ENCODE measurements at regions not wholly inside any gene's neighbourhood (a gene's known extent, or its start where the extent isn't known, plus 50 kb on each side); places are given as distances from the start of the nearest gene placed in this dataset.
"Not testable (repeated sequence)": the region's sequence is repeated elsewhere in the genome, so short reads cannot be mapped to it uniquely, and the experiment has no call there.

DNA sequence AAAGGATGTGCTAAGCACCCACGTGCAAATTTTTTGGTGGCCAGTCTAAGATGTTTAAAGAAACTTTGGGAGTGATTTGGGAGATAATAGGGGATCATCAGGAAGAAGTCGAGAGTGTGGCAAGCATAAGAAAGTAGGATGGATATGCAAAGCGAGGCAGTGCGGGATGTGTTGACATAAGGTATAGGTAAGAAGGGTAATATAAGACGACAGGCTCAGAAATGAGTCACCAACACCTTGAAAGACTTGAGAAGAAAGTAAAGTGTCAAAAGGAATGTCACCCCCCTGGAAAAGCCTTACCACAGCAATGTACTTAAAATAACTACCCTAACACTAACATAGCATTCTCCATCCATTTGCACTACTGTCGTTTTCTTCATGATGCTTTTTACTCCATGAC, 69.8 kb upstream of the BMP2K start:
- Mint-ChIP-seq H3K36me3 (ENCODE audit: low read depth) (peaks cover 2% of the 10 kb centered on the region), H3K9me3 (peaks cover 12% of the 10 kb centered on the region), H3K4me1 (ENCODE audit: low read depth) (no peaks in the 10 kb centered on the region), H3K27me3 (no peaks in the 10 kb centered on the region), H3K27ac (no peak overlapping the region), H3K4me3 (no peak overlapping the region)
- DNase-seq, result no peak

DNA sequence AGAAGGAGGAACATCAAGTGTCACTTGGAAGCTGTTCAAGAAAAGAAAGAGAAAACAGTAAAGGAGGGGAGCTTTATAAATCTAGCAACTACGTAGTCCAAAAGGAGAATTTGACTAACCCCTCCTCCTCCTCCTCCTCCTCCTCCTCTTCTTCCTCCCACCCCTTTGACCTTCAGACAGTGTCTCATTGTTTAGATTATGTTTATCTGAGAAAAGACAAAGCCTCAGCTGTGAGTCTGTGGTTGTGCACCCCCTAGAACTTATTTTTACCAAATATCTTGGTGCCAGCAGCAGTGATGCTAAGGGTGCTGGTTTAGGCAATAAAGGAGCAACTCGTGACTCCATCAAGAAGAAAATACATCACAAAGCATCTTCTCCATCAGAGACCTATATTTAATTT, 68.9 kb upstream of the BMP2K start:
- Mint-ChIP-seq H3K27ac (no peak overlapping the region), H3K27me3 (no peaks in the 10 kb centered on the region), H3K4me3 (no peak overlapping the region), H3K36me3 (ENCODE audit: low read depth) (peaks cover 2% of the 10 kb centered on the region), H3K4me1 (ENCODE audit: low read depth) (no peaks in the 10 kb centered on the region), H3K9me3 (peaks cover 11% of the 10 kb centered on the region)
- DNase-seq, result no peak

DNA sequence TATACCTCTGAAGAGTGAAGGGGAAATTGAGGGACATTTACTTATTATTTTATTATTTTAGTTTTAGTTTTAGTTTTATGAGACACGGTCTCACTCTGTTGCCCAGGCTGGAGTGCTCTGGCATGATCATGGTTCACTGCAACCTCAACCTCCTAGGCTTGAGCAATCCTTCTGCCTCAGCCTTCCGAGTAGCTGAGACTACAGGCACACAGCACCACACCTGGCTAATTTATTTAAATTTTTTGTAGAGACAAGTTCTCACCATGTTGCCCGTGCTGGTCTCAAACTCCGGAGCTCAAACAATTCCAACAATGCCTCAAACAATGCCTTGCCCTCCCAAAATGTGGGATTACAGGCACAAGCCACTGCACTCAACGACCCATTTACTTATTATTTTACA, 68.4 kb upstream of the BMP2K start:
- no peaks in the 10 kb centered on the region for H3K27me3 Mint-ChIP-seq
- peaks cover 6% of the 10 kb centered on the region for H3K9me3 Mint-ChIP-seq
- DNase-seq, result no peak
- H3K4me3 Mint-ChIP-seq, result no peak overlapping the region
- no peaks in the 10 kb centered on the region for H3K36me3 Mint-ChIP-seq (ENCODE audit: low read depth)
- H3K27ac Mint-ChIP-seq, result no peak overlapping the region
- no peaks in the 10 kb centered on the region for H3K4me1 Mint-ChIP-seq (ENCODE audit: low read depth)

DNA sequence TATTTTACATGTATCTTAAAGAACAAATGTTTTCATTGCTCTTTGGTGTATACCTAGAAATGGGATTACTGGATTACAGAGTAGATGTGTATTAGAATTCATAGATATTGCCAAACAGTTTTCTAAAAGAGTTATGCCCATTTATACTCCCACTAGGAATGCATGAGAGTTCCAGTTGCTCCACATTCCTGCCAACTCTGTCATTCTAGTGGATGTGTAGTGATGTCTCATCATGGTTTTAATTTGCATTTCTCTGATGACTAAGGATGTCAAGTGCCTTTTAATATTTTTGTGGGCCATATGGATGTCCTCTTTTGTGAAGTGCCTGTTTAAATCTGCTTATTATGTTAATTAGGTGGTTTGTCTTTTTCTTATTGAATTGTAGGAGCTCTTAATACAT, 65.6 kb upstream of the BMP2K start:
- no peaks in the 10 kb centered on the region for H3K9me3 Mint-ChIP-seq
- no peak overlapping the region for H3K4me3 Mint-ChIP-seq
- H3K27ac Mint-ChIP-seq, result no peak overlapping the region
- H3K36me3 Mint-ChIP-seq (ENCODE audit: low read depth), result no peaks in the 10 kb centered on the region
- no peaks in the 10 kb centered on the region for H3K4me1 Mint-ChIP-seq (ENCODE audit: low read depth)
- no peaks in the 10 kb centered on the region for H3K27me3 Mint-ChIP-seq
- DNase-seq, result no peak

DNA sequence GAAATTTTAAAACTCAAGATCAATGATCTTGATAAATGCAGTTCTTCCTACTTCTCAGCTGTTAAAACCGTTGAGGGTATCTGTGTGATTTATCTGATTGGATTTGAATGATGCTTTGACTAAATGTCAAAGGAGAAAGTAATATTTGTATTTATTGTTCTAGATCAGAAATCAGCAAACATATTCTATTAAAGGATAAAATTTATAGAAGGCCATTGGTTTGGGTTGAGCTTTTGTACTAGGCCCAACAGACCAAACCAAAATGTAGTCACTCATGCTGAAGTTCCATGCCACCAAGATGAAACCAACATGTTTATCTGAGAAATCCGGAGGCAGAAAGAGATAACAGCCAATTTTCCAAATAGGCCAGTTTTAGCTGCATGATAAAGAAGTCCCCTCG, 64.5 kb upstream of the BMP2K start:
- Mint-ChIP-seq H3K4me1 (ENCODE audit: low read depth) (no peaks in the 10 kb centered on the region), H3K4me3 (no peak overlapping the region), H3K9me3 (no peaks in the 10 kb centered on the region), H3K27ac (no peak overlapping the region), H3K36me3 (ENCODE audit: low read depth) (no peaks in the 10 kb centered on the region), H3K27me3 (no peaks in the 10 kb centered on the region)
- DNase-seq, result no peak

DNA sequence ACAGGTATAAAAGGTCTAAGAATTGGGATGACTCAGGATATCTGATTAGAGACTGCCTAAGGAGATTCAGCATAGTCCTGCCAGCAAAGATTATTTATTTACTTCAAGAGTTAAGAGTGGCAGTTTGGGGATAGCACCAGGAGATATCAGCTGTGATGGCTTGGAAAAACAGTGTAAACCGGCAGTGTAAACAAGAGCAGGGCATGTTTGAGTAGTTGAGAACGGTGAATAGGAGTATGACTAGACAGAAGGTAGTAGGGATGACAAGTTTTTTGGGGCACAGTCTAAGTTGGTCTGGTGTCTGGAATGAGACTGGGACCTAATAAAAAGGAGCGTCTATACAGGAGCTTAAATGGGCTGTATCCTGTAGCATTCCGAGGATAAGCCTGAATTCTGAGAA, 61.6 kb upstream of the BMP2K start:
- H3K4me3 Mint-ChIP-seq; H3K9me3 Mint-ChIP-seq; H3K4me1 Mint-ChIP-seq (ENCODE audit: low read depth); H3K27ac Mint-ChIP-seq; H3K27me3 Mint-ChIP-seq; DNase-seq; H3K36me3 Mint-ChIP-seq (ENCODE audit: low read depth): not testable (repeated sequence)

DNA sequence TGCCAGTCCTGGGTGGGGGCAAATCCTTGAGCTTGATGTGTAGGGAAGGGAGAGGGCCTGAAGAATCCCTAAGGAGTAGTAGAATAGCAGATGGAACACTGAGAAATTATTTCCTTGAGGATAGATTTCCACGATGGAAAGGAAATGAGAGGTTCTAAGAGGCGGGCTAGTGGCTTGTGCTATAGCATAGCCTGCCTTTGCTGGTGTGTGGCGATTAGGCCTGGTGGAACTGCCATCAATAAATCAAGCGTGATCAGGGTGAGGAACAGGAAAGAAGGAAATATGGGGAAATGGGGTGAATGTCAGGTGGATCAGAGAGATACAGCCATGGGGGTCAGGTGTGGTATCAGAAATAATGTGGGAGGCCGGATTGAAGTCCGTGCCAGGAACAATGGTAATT, 60.8 kb upstream of the BMP2K start:
- not testable (repeated sequence) for H3K27me3 Mint-ChIP-seq; H3K9me3 Mint-ChIP-seq; H3K27ac Mint-ChIP-seq; H3K4me1 Mint-ChIP-seq (ENCODE audit: low read depth); H3K4me3 Mint-ChIP-seq; DNase-seq; H3K36me3 Mint-ChIP-seq (ENCODE audit: low read depth)

DNA sequence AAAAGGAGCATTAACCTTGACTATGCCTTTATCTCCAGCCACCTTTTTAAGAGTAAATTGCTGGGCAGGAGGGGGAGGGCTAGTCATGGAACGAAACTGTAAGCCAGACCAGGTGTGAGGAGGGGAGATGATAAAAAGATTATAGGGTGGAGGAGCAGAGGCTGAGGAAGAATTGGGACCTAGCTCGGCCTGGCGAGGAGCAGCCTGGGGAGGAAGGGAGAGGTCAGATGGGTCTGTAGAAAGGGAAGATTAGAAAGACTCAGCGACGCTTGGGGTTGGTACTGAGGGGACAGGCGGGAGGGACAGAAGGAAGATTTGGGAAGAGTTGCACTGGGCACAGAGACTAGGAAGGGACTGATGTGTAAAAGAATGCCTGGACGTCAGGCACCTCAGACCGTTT, 58.4 kb upstream of the BMP2K start:
- DNase-seq; H3K27me3 Mint-ChIP-seq; H3K9me3 Mint-ChIP-seq; H3K4me3 Mint-ChIP-seq; H3K27ac Mint-ChIP-seq; H3K36me3 Mint-ChIP-seq (ENCODE audit: low read depth): not testable (repeated sequence)
- peaks cover 19% of the 10 kb centered on the region for H3K4me1 Mint-ChIP-seq (ENCODE audit: low read depth)

DNA sequence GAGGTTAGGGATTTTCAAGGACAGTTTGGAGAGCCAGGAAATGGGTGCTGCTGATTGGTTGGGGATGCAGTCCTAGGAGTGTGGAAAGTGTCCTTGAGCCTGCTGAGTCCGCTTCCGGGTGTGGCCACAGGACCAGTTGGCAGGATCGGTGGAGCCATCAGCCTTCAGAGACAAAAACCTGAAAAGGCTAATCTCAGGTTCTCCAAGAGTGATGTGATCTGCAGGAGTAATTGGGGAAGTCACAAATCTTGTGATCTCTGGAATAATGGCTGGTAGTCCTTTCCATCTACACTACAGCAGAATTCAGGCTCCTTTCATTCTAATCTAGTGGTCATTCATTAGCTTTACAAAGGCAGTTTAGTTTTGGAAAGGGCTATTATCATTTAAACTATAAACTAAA, 55.9 kb upstream of the BMP2K start:
- Mint-ChIP-seq H3K36me3 (ENCODE audit: low read depth) (no peaks in the 10 kb centered on the region), H3K27me3 (no peaks in the 10 kb centered on the region), H3K4me3 (no peak overlapping the region), H3K9me3 (no peaks in the 10 kb centered on the region), H3K27ac (no peak overlapping the region), H3K4me1 (ENCODE audit: low read depth) (peaks cover 19% of the 10 kb centered on the region)
- DNase-seq, result no peak

DNA sequence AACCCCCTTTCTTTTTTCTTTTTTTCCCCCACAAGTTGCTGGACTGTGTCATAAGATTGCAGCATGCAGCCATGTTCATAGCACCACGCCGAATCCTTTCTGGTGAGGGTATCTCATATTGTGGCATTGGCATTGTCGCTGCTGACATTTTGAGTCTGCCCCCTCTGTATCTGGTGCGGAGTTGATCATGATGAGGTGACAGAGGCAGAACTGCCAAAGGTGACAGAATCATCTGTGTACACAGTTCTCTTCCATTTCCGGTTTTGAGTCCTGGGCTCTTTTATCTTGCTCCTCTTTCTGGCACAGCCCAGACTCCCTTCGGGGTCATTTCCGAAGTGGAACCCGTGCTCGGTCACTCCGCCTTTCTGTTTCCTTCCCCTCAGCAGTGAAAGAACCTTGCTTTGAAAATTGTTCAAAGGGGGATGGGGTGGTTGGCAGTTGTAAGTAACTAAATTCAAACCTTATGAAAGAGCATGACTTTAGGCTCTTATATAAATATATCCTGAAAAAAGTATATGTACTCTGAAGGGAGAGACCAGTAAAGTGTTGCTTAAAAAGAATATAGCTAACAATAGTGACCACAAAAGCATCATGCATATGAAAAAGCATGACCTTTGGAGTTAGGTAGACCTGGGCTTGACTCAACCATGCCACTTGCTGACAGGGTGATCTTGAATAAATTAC, 55.0 kb upstream of the BMP2K start:
- Mint-ChIP-seq H3K4me1 (ENCODE audit: low read depth) (peaks cover 19% of the 10 kb centered on the region), H3K4me3 (peak overlapping the region; percentile 50), H3K36me3 (ENCODE audit: low read depth) (no peaks in the 10 kb centered on the region), H3K27ac (peak overlapping the region; percentile 19), H3K27me3 (no peaks in the 10 kb centered on the region), H3K9me3 (no peaks in the 10 kb centered on the region)
- DNase-seq, result peak; percentile 38

DNA sequence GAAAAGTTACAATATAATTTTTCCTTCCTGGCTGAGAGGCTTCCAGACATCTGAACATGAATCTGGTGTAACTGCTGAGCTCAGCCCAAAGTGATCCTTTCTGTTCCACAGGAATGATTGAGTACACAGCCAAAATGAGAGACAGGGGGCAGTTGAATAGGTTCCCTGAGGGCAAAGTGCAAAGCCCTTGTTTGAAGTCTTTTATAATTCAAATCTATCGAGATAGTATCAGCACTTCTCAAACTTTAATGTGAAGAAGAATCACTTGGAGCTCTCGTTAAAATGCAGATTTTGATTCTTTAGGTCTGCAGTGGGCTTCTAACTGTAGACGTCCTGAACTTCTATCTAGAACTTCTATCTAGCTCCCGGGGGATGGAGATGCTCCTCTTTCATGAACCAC, 54.4 kb upstream of the BMP2K start:
- Mint-ChIP-seq H3K27me3 (no peaks in the 10 kb centered on the region), H3K36me3 (ENCODE audit: low read depth) (no peaks in the 10 kb centered on the region), H3K4me1 (ENCODE audit: low read depth) (peaks cover 19% of the 10 kb centered on the region), H3K9me3 (no peaks in the 10 kb centered on the region), H3K4me3 (no peak overlapping the region), H3K27ac (no peak overlapping the region)
- DNase-seq, result no peak

DNA sequence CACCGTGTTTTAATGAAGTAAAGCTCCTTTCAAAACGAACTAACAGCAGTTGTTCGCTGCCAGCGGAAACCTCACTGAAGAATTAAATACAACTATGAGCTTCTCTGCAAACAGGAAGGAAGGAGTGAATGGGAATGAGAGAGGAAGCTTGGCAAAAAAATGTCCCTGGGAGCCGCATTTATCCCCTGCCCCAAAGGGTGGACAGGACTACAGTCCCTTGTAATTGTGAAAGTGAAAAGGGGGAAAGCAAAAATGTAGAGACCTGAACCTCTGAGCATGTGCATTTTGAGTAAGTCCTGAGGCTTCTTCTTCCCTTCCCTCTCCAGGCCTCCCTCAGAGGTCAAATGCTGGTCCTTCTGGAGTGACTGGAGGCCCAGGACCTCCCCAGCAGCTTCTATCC, 53.8 kb upstream of the BMP2K start:
- H3K4me3 Mint-ChIP-seq, result no peak overlapping the region
- H3K9me3 Mint-ChIP-seq, result no peaks in the 10 kb centered on the region
- H3K27ac Mint-ChIP-seq, result no peak overlapping the region

DNA sequence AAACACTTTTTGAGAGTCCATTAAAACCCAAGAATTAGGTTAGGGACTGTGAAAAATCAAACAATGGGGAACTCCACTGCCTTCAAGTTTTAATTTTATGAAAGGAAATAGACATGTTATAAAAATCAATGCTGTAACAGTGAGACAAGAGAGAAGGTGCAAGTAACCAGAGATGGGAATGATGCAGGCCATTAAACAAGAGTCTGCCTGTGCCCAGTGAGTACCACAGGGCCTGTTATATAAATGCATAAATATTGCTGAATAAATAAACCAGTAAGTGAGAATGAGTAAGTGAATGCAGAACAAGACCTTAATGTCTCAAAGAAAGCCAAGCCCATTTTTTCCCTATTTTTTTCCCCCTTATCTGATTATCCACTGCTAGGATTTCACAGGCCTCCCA, 53.3 kb upstream of the BMP2K start:
- Mint-ChIP-seq H3K36me3 (ENCODE audit: low read depth) (no peaks in the 10 kb centered on the region), H3K4me1 (ENCODE audit: low read depth) (peaks cover 19% of the 10 kb centered on the region), H3K27ac (no peak overlapping the region)

More for the DNA sequence above, 53.8 kb upstream of the BMP2K start:
- Mint-ChIP-seq H3K4me1 (ENCODE audit: low read depth) (peaks cover 19% of the 10 kb centered on the region), H3K27me3 (no peaks in the 10 kb centered on the region), H3K36me3 (ENCODE audit: low read depth) (no peaks in the 10 kb centered on the region)
- no peak for DNase-seq

More for the DNA sequence above, 53.3 kb upstream of the BMP2K start:
- H3K4me3 Mint-ChIP-seq, result no peak overlapping the region
- H3K27me3 Mint-ChIP-seq, result no peaks in the 10 kb centered on the region
- no peak for DNase-seq
- H3K9me3 Mint-ChIP-seq, result no peaks in the 10 kb centered on the region

Measured in activated T-cell treated with anti-CD3 and anti-CD28 coated beads, Interleukin-2, amount 50 U/mL, for 24 hours (primary cell).